Mesenchymal stem cell (in vitro differentiated cells and primary cell): ENCODE measurements at regions not wholly inside any gene's neighbourhood (a gene's known extent, or its start where the extent isn't known, plus 50 kb on each side); places are given as distances from the start of the nearest gene placed in this dataset.

ENCODE experiments used
- DNase-seq: peaks from one replicate; pipeline ENCODE4 v3.0.0-alpha.2; 2013
- H2AFZ ChIP-seq: one replicate; pipeline ENCODE4 v1.6.1; 2013; ENCODE audit warnings: low read depth, mild to moderate bottlenecking, control low read depth, inconsistent platforms, low read length, moderate library complexity
- H2AK5ac ChIP-seq: 2 replicates; pipeline ENCODE4 v1.6.1; 2013; ENCODE audit warnings: low read length, moderate library complexity, mild to moderate bottlenecking, inconsistent platforms; ENCODE audit not compliant: severe bottlenecking
- H2BK120ac ChIP-seq: one replicate; pipeline ENCODE4 v1.6.1; 2013; ENCODE audit warnings: low read depth, mild to moderate bottlenecking, inconsistent platforms, low read length, moderate library complexity
- H2BK12ac ChIP-seq, 2 experiments: one replicate each; pipeline ENCODE4 v1.6.1; 2013; ENCODE audit warnings: inconsistent platforms in 2 of 2, low read length in 2 of 2, mild to moderate bottlenecking in 2 of 2, moderate library complexity in 2 of 2, control low read depth in 1 of 2
- H2BK15ac ChIP-seq: one replicate; pipeline ENCODE4 v1.6.1; 2013; ENCODE audit warnings: mild to moderate bottlenecking, low read depth, inconsistent platforms; ENCODE audit not compliant: poor library complexity, severe bottlenecking
- H2BK5ac ChIP-seq: 2 replicates; pipeline ENCODE4 v1.6.1; 2013; ENCODE audit warnings: low read depth, mild to moderate bottlenecking, low read length, control low read depth, inconsistent platforms; ENCODE audit not compliant: poor library complexity, severe bottlenecking
- H3K14ac ChIP-seq, 2 experiments: one replicate each; pipeline ENCODE4 v1.6.1; 2013; ENCODE audit warnings: inconsistent platforms in 2 of 2, low read length in 2 of 2, control low read depth in 1 of 2, mild to moderate bottlenecking in 1 of 2, moderate library complexity in 1 of 2
- H3K18ac ChIP-seq, 2 experiments: one replicate each; pipeline ENCODE4 v1.6.1; 2013; ENCODE audit warnings: inconsistent platforms in 2 of 2, low read length in 2 of 2, control low read depth in 1 of 2, low read depth in 1 of 2, mild to moderate bottlenecking in 1 of 2
- H3K23ac ChIP-seq, 2 experiments: one replicate each; pipeline ENCODE4 v1.6.1; 2013; ENCODE audit warnings: inconsistent platforms in 2 of 2, low read length in 2 of 2, mild to moderate bottlenecking in 2 of 2, moderate library complexity in 2 of 2, control low read depth in 1 of 2
- H3K27ac ChIP-seq: 2 replicates; pipeline ENCODE4 v1.5.1; 2013; ENCODE audit warnings: mild to moderate bottlenecking, moderate library complexity, low read length, control low read depth, inconsistent platforms; ENCODE audit not compliant: poor library complexity, severe bottlenecking
- H3K27me3 ChIP-seq, 2 experiments: 2 replicates each; pipeline versions ENCODE4 v1.6.1 to v1.7.0; 2013; ENCODE audit warnings: low read length in 2 of 2, mild to moderate bottlenecking in 2 of 2, moderate library complexity in 2 of 2, control low read depth in 1 of 2, inconsistent platforms in 1 of 2; ENCODE audit not compliant: control insufficient read depth in 1 of 2, insufficient read depth in 1 of 2
- H3K36me3 ChIP-seq, 2 experiments: 2 replicates each; pipeline versions ENCODE4 v1.6.1 to v1.7.0; 2013; ENCODE audit warnings: low read length in 2 of 2, control low read depth in 1 of 2, inconsistent platforms in 1 of 2, low read depth in 1 of 2, mild to moderate bottlenecking in 1 of 2; ENCODE audit not compliant: insufficient read depth in 2 of 2, control insufficient read depth in 1 of 2
- H3K4ac ChIP-seq, 2 experiments: one replicate each; pipeline ENCODE4 v1.6.1; 2013; ENCODE audit warnings: inconsistent platforms in 2 of 2, low read length in 2 of 2, mild to moderate bottlenecking in 2 of 2, moderate library complexity in 2 of 2, control low read depth in 1 of 2, low read depth in 1 of 2
- H3K4me1 ChIP-seq: 2 replicates; pipeline ENCODE4 v1.6.1; 2013; ENCODE audit warnings: low read depth, low read length, control low read depth; ENCODE audit not compliant: control insufficient read depth, insufficient read depth
- H3K4me2 ChIP-seq: 2 replicates; pipeline ENCODE4 v1.6.1; 2013; ENCODE audit warnings: low read length, mild to moderate bottlenecking, inconsistent platforms; ENCODE audit not compliant: poor library complexity, severe bottlenecking
- H3K4me3 ChIP-seq, 2 experiments: 2 replicates each; pipeline versions ENCODE4 v1.5.1 to v1.7.0; 2013; ENCODE audit warnings: low read length in 2 of 2, mild to moderate bottlenecking in 2 of 2, control low read depth in 1 of 2, low read depth in 1 of 2; ENCODE audit not compliant: insufficient read depth in 1 of 2
- H3K79me1 ChIP-seq: replicated peaks from 2 replicates; pipeline ENCODE4 v1.6.1; 2013; ENCODE audit warnings: mild to moderate bottlenecking, control low read depth, low read length, inconsistent platforms; ENCODE audit not compliant: poor library complexity, severe bottlenecking
- H3K9ac ChIP-seq: 2 replicates; pipeline ENCODE4 v1.7.0; 2013; ENCODE audit warnings: mild to moderate bottlenecking, low read length, moderate library complexity
- H3K9me3 ChIP-seq: 2 replicates; pipeline ENCODE4 v1.7.0; 2013; ENCODE audit warnings: mild to moderate bottlenecking, low read length; ENCODE audit not compliant: control insufficient read depth
- H4K8ac ChIP-seq: one replicate; pipeline ENCODE4 v1.6.1; 2013; ENCODE audit warnings: inconsistent platforms, mild to moderate bottlenecking, low read length, moderate library complexity
- H4K91ac ChIP-seq: one replicate; pipeline ENCODE4 v1.6.1; 2013; ENCODE audit warnings: mild to moderate bottlenecking, low read length, inconsistent platforms
- WGBS: methylation state at CpG from one replicate; pipeline ENCODE4 v1.1.7; 2013; ENCODE audit warnings: mixed read lengths; 5-methylcytosine and 5-hydroxymethylcytosine counted together

DNA sequence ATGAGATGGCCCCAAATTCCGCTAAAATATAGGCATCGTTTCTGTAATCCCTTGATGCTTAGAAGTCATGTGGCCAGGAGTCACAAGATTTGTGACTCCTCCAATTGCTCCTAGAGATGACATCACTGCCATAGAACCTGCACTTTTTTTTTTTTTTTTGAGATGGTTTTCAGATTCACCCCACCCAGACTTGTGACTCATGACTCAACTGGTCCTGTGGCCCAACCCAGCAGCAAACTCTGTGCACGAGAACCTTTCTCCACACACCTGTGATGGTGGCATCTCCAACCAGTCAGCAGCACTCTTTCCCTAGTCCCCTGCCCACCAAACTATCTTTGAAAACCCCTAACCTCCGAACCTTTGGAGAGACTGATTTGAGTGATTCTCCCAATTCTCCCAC lies 414.0 kb downstream of the MED10 start:
- Histone ChIP-seq H3K18ac (no peak overlapping the region), H3K4me2 (no peak overlapping the region), H3K9ac (no peak overlapping the region), H3K79me1 (no peaks in the 10 kb centered on the region), H4K8ac (no peak overlapping the region), H2AK5ac (no peak overlapping the region), H3K23ac (no peak overlapping the region), H4K91ac (no peak overlapping the region), H3K4me3 (no peak overlapping the region), H2BK5ac (no peak overlapping the region), H3K14ac (no peak overlapping the region), H2BK15ac (no peak overlapping the region), H3K27ac (no peak overlapping the region), H2BK12ac (no peak overlapping the region), H3K27me3 (no peaks in the 10 kb centered on the region), H3K4ac (no peak overlapping the region), H2AFZ (no peak overlapping the region), H2BK120ac (no peak overlapping the region), H3K9me3 (peaks cover 15% of the 10 kb centered on the region), H3K36me3 (no peaks in the 10 kb centered on the region), H3K4me1 (no peaks in the 10 kb centered on the region)
- WGBS = 83% methylated on average over 4 of the region's 4 CpGs
- no peak for DNase-seq

DNA sequence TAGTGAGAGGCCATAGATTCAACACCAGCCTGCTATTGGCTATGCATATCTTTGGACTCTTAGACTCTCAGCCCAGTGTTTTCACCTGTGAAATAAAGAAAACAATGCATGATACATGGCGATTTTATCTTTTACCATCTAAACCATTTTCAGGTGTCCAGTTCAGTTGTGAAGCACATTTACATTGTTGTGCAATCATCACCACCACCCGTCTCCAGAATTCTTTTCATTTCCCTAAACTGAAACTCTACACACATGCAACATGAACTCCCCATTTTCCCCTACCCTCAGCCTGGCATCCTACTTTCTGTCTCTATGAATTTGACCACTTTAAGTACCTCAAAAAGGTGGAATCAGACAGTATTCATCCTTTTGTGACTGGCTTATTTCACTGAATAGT lies 420.6 kb downstream of the MED10 start:
- no peak overlapping the region for H2AK5ac ChIP-seq
- H3K27me3 ChIP-seq = no peaks in the 10 kb centered on the region
- no peak overlapping the region for H3K27ac ChIP-seq
- no peaks in the 10 kb centered on the region for H3K36me3 ChIP-seq
- WGBS = 77% methylated on average over 2 of the region's 2 CpGs
- no peaks in the 10 kb centered on the region for H3K4me1 ChIP-seq
- H3K23ac ChIP-seq = no peak overlapping the region
- H3K9me3 ChIP-seq = peaks cover 3% of the 10 kb centered on the region
- no peaks in the 10 kb centered on the region for H3K79me1 ChIP-seq
- no peak overlapping the region for H3K4me3 ChIP-seq
- H2BK5ac ChIP-seq = no peak overlapping the region
- no peak for DNase-seq
- H3K4me2 ChIP-seq = no peak overlapping the region
- no peak overlapping the region for H4K8ac ChIP-seq
- no peak overlapping the region for H4K91ac ChIP-seq
- H3K9ac ChIP-seq = no peak overlapping the region
- H3K18ac ChIP-seq = no peak overlapping the region
- no peak overlapping the region for H3K14ac ChIP-seq
- no peak overlapping the region for H2AFZ ChIP-seq
- H2BK12ac ChIP-seq = no peak overlapping the region
- H2BK120ac ChIP-seq = no peak overlapping the region
- no peak overlapping the region for H2BK15ac ChIP-seq
- no peak overlapping the region for H3K4ac ChIP-seq

DNA sequence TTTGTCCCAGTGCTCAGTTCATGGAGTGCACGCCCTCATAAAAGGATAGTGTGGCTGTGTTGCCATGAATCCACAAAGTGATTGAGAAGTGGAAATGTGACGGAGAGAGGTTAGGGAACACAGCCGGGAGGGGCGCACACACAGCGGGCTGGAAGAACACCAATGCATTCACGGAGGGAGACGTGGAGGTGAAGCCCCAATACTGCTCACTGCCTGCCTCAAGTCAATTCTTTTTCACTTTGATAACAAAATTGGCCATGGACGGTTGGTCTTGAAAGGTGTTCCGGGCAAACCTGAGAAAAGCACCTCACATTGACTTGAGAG lies 424.1 kb downstream of the MED10 start:
- Histone ChIP-seq H3K14ac (no peak overlapping the region), H2AFZ (no peak overlapping the region), H3K18ac (no peak overlapping the region), H3K79me1 (no peaks in the 10 kb centered on the region), H3K4me2 (no peak overlapping the region), H4K91ac (no peak overlapping the region), H3K4ac (no peak overlapping the region), H3K36me3 (no peaks in the 10 kb centered on the region), H3K9ac (no peak overlapping the region), H3K4me3 (no peak overlapping the region), H3K23ac (no peak overlapping the region), H2AK5ac (no peak overlapping the region), H4K8ac (no peak overlapping the region), H2BK5ac (no peak overlapping the region), H2BK120ac (no peak overlapping the region), H2BK15ac (no peak overlapping the region), H3K27ac (no peak overlapping the region), H3K9me3 (peaks cover 3% of the 10 kb centered on the region), H2BK12ac (no peak overlapping the region), H3K4me1 (no peaks in the 10 kb centered on the region), H3K27me3 (no peaks in the 10 kb centered on the region)
- no peak for DNase-seq
- WGBS = 64% methylated on average over 9 of the region's 9 CpGs

DNA sequence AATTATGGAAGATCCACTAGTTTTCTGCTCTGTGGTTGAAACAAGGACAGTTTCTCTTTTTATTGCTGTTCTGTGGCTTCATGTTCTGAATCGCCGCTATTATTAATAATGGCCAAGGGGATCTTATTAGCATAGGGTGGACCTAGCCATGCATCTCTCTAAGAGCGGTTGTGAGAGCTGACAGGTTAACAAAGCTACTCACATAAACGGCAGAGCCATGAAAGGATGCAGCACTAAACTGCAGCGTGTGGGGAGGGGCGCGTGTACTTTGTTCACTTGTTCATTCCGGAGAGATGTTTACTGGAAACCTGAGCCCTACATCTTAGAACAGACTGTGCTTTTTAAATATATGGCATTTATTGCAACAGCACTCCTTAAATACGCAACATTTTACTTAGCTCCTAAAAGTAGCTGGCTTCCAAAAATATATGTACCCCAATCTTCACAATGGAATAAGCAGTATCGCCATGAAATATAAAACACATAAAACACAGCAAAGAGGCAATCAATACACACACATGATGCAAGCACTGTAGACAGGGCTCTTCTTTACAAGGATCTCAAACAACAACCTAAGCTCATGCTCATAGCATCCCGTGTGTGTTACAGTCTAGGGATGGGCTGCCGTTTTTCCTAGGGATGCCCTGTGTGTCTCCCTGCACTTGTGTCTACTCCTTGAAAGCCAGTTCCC lies 424.6 kb downstream of the MED10 start:
- Histone ChIP-seq H2BK15ac (no peak overlapping the region), H3K23ac (no peak overlapping the region), H4K8ac (no peak overlapping the region), H3K4ac (no peak overlapping the region), H3K4me2 (no peak overlapping the region), H3K14ac (no peak overlapping the region), H3K27ac (no peak overlapping the region), H2BK12ac (no peak overlapping the region), H2BK5ac (no peak overlapping the region), H3K79me1 (no peaks in the 10 kb centered on the region), H3K4me1 (no peaks in the 10 kb centered on the region), H2AK5ac (no peak overlapping the region), H3K27me3 (no peaks in the 10 kb centered on the region), H4K91ac (no peak overlapping the region), H2BK120ac (no peak overlapping the region), H3K18ac (no peak overlapping the region), H3K4me3 (no peak overlapping the region), H3K9me3 (peaks cover 3% of the 10 kb centered on the region), H2AFZ (no peak overlapping the region), H3K36me3 (no peaks in the 10 kb centered on the region), H3K9ac (no peak overlapping the region)
- DNase-seq = no peak
- WGBS = 93% methylated on average over 12 of the region's 12 CpGs
